Non-pigmented ciliary epithelial cell (primary cell): ENCODE measurements at regions not wholly inside any gene's neighbourhood (a gene's known extent, or its start where the extent isn't known, plus 50 kb on each side); places are given as distances from the start of the nearest gene placed in this dataset.
"Not testable (repeated sequence)": the region's sequence is repeated elsewhere in the genome, so short reads cannot be mapped to it uniquely, and the experiment has no call there.

Experiments
- DNase-seq: peaks from one replicate; pipeline ENCODE4 v3.0.0-alpha.2; 2010; ENCODE audit warnings: low read depth

DNA sequence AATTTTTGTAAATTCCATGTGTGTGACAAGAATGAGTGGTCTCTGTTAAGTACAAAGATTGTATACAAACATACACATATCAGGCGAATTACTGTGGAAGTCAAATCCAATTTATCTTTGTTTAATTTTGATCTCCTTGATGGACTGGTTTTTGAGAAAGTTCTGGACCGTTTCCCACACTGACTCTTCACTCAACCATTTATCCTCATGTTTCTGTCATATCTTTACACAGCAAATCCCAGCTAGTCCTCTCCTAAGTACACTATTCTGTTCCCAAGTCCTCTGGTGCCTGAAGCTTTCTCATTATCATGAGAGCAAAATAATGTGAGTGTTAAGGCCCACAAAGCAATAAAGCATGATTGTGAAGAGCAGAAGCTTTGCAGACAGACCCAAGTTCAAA lies 189.9 kb downstream of the WNT5A start:
- DNase-seq: no peak

DNA sequence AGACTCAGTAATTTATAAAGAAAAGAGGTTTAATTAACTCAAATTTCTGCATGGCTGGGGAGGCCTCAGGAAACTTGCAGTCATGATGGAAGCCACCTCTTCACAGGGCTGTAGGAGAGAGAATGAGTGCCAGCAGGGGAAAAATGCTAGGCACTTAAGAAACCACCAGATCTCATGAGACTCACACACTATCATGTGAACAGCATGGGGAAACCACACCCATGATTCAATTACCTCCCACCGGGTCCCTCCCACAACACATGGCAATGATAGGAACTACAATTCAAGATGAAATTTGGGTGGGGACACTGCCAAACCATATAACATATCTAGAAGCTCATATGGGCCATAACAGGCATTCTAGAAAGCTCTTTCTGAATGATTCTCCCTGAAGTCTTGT lies 190.3 kb downstream of the WNT5A start:
- no peak for DNase-seq

DNA sequence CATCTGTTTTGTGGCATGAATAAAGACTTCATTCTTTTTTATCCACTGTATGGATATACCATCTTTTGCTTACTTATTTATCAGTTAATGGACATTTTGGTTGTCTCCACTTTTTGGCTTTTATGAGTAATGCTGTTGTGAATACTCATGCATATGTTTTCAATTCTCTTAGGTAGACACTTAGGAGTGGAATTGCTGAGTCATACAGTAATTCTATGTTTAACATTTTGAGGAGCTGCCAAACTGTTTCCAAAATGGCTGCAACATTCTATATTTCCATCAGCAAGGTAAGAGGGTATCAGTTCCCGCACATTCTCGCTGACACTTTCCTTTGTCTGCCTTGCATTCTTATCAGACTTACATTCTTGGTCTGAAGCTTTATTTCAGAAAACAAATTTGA lies 191.1 kb downstream of the WNT5A start:
- peak; percentile 27 for DNase-seq

DNA sequence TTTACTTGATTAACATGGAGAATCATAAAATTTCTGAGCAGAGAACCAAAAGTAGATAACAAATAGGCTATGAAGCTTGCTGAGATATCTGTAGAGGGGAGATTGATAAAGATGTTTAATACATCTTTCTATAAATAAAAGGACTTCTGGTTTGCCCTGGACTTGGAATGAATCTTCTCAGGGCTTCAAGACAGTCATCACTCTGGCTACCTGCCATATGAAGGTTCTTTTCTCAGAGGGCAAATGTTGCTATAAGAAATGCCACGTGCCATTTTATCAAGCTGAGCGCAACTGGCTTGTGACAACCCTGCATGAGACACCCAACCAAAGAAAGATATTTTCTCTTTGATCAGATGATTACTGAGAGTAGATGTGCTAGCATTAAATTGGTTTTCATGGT lies 192.5 kb downstream of the WNT5A start:
- DNase-seq: no peak

DNA sequence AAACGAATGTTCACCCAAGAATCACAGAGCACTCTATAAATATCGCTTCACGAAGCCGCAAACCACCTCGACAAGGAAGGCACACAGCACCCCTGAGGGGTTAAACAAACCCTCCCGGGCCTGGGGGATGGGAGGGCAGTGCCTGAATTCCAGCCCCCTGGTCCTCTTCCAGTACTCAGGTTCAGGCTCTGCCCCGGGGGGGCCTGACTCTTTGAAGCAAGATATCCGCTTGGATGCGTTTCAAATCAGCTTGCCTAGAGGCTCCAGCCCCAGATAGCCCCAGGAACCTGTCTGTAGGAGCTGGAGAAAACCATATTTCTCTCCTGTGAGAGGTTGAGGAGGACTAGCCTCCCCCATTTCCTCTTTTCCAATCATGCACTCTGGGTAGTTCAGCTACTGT lies 194.7 kb downstream of the WNT5A start:
- no peak for DNase-seq

- DNase-seq: no peak
These were observed 198.4 kb downstream of the WNT5A start for GRCh38 chr3:55288657-55289056.

GRCh38 chr3:55286693-55287092 lies 200.4 kb downstream of the WNT5A start:
- no peak for DNase-seq

DNA sequence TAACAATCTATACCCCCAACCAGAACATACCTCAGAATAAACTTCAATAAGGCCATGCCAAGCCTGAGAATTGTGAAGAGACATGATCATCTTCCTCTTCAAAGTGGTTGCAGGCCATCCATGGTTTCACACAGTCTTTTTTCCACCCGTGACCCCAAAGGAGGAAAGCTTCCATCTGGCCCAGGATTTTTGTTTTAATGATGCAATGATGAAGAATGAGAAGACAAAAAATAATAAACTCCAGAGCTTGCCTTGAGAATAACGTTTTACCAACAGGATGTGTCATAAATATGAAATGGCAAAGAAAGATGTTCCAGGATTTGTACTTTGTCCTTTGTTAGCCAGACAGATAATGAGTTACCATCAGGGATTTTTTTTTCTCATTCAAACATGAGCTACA lies 201.9 kb downstream of the WNT5A start:
- DNase-seq: no peak

GRCh38 chr3:55283441-55283925 lies 203.6 kb downstream of the WNT5A start:
- DNase-seq: no peak

DNA sequence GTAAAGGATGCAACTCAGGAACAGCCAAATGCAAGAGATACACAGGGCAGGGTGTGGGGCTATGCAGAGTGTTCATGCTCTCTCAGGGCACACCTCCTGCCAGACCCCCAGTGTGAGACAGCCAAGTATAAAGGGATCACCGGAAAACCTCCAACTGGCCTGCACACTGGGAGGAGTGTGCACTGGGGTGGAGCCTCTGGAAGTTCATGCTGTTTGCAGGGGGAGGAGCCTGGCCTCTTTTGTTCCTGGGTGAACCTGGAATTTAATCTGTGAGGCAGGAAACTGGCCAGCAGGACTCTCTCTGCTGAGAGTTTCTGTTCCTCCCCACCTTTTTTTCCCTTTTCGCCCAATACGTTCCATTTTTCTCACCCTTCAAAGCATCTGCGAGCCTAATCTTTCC lies 204.1 kb downstream of the WNT5A start:
- DNase-seq: no peak

DNA sequence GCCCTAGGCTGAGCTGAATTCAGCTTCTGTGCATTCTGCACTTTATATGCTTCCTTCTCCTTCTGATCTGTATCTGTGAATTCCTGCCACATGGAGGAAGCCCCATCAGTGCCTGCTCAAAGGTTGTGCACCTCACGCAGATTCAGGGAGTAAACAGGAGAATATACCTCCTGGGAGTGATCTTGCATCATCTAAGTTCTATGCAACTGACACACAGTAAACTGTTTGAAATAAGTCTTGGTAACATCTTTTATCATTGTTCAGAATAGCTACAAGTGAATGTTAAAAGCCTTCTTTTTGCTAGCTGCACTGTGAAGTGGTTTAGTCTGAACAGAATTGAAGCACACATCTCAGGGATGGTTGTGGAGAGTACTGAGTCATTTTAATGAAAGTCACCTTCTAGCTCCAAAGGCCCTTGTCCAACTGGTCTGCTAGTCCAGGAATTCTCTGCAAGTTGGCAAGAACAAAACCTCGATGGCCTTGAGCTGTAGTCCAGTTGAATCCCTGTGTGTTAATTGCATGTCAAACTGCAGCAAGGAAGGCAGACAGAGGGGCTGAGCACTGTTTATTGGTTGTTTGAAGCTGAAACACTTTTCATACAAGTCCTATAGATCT lies 215.0 kb downstream of the WNT5A start:
- no peak for DNase-seq

DNA sequence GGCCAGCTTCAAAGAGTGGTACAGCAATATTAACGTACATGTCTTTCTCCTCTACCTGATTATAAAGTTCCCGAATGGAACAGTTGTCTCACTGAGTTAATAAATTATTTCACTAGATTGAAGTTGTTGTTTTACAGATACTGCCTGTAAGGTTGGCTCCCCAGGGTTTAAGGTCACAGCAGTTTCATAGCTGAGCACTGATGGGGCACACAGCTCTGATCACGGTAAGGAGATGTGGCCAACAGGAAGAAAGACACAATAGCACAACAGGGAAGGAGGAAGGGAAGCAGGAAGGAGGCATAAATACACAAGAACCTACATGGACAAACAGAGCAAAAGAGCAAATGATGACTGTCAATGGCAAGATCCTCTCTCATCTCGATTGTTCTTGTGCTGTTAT lies 215.6 kb downstream of the WNT5A start:
- no peak for DNase-seq

- no peak for DNase-seq
These were observed 216.1 kb downstream of the WNT5A start for GRCh38 chr3:55270976-55271375.

DNA sequence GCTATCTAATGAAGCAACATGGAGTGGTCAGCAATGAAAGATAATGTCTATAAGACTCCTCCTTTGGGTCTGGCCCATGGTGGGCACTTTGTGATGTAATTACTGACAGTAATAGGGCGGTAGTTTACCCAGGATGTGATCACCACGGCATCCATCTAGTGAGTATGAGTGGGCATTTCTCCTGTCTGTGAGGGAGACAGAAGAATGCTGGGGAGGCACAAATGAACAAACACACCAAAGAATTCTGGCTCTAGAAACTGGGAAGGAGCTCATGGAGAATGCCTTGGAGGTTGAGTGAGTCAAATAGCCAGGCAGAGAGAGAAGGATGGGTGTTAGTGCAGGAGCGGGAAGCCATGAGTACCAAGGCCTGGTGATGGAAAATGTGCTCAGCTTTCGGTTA lies 217.5 kb downstream of the WNT5A start:
- no peak for DNase-seq

GRCh38 chr3:55269096-55269495 lies 218.0 kb downstream of the WNT5A start:
- no peak for DNase-seq

DNA sequence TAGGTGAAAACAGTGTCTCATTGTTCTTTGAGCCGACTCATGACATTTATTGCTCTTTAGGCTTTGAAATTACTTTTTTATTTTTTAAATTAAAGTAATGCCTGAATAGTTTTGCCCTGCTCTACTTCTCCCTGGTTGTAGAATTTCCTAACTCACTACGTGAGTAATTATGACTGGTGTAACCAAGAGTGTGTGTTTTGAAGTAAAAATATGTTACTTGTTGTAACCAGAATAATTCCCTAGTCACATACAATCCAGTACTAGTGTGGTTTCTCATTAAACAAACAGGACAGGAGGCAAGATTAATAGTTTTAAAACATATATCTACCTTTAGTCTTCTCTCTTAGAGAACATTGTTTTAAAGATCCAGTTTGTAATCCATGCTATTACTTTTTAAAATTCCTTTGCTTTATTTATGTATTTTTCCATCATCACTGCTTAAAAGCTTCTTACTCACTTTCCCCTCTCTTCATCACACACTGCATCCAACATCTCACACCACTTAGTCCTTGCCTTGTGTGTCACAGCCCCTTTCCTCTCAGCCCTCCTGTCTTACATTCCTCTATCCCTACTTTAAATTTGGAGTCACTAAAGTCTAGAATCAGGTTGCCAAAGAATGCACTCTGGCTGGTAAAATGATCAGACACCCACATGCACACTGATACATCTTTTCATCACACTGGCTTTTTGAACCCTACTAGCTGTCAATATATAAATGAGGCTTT lies 219.7 kb downstream of the WNT5A start:
- DNase-seq: no peak

GRCh38 chr3:55264919-55265318 lies 222.2 kb downstream of the WNT5A start:
- DNase-seq: no peak

DNA sequence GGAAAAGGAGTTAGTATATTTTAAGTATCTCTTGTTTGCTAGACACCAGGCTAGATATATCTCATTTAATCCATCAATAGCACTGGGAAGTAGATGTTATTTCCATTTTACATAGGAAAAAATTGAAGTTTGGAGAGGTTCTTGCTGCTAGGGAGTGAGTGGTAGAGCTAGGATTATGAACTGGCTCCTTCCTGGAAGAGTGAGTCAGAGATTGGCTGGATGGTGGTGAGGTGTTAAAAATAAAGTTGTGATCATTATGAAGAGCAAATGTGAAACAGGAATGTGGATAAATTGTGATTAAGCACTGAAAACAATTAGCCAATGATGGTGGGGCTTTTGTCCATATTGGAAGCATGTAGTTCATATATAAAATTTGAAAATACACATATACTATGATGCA lies 234.2 kb downstream of the WNT5A start:
- no peak for DNase-seq

- not testable (repeated sequence) for DNase-seq
These were observed 237.9 kb downstream of the WNT5A start for GRCh38 chr3:55249156-55249555.

GRCh38 chr3:55247666-55248065 lies 239.4 kb downstream of the WNT5A start:
- no peak for DNase-seq

DNA sequence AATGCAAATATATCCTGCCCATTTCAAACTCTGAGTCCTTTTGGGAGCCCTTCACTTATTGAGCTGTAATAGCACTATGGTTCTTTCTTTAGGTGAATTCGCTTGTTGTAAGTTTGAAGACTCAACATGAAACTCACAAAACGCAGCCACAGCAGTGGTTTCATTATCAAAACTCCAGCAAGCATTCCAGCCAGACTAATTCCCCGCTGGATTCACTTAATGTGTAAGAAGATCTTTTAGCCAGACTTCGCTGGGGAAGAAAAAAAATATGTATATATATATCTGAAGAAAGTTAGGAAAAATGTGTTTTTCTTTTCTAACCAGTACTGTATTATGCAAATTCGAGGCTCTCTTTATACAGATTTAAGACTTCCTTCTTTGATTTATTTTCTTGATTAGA lies 241.1 kb downstream of the WNT5A start:
- DNase-seq: no peak

DNA sequence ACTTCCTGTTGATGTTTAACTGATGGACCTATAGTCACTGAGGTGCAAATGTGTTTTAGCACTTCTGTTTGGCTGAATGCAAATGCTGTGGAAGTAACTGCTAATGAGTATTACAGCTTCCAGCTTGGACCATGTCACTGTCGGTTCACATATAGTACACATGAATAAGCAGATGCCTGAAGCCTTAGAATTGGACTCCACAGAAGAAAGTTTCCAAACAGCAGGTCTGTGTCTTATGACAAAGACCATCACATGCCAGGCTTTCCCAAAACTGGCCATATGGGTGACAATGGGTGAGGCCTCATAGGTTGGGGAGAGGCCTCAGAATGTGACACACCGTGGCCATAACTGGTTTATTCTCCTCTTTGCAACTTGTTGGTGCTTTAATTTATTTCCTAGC lies 241.8 kb downstream of the WNT5A start:
- DNase-seq: no peak

DNA sequence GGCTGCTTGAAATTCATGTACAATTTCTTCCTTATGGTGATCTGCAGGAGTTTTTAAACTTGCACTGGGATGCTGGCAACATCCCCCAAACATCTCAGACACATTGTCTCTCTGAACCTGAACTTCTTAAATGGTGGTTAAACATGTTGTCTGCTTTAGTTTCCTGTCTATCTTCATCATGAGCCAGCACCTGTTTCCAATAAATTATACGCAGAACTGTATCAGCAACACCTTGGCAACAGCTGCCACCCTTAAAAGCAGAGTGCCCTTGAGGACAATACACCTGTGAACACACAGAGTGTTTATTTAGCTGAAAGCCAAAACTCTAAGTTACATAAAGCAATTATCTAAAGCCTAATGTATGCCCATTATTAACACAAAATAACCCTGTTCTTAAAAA lies 242.9 kb downstream of the WNT5A start:
- DNase-seq: no peak

DNA sequence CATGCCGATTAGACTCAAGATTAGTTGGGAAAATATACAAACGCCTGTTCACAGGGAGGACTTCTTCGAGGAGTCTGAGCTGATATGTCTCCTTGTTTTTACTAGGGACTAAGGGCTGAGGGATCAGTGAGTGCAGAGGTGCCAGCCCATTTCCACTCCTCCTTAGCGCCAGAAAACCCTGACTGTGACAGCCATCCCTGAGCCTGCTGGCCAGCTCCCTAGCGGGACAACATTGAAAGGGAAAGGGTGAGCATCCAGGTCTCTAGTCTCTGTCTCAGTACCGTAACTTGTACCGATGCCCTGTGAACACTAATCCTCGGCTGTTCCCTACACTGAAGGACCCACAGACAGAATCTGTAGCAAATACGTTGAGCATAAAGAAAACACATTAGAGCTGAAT lies 243.4 kb downstream of the WNT5A start:
- DNase-seq: no peak
